Astrocyte of the cerebellum (primary cell): ENCODE measurements at regions not wholly inside any gene's neighbourhood (a gene's known extent, or its start where the extent isn't known, plus 50 kb on each side); places are given as distances from the start of the nearest gene placed in this dataset.

ENCODE experiments used
- DNase-seq: peaks from one replicate; pipeline ENCODE4 v3.0.0-alpha.2; 2011; ENCODE audit warnings: low read depth
- H3K4me3 ChIP-seq: 2 replicates; pipeline ENCODE4 v1.5.1; 2011; ENCODE audit warnings: mild to moderate bottlenecking, low read depth, low read length, moderate library complexity
- in situ Hi-C: cut with HindIII; loops from 2 replicates; pipeline ENCODE4 v1.10.0; 2017; ENCODE audit warnings: low sequenced_read_pairs
- TF ChIP-seq, protein P1 (sequence below): IDR thresholded peaks from 2 replicates; pipeline ENCODE4 v1.5.1; 2012; ENCODE audit warnings: low read length, low read depth, moderate library complexity, mild to moderate bottlenecking; ENCODE audit errors: missing control alignments

GRCh38 chr15:89035150-89035549, 53.1 kb upstream of the ABHD2 start:
- in situ Hi-C loops = no loop called here
- TF ChIP-seq, protein P1, sequence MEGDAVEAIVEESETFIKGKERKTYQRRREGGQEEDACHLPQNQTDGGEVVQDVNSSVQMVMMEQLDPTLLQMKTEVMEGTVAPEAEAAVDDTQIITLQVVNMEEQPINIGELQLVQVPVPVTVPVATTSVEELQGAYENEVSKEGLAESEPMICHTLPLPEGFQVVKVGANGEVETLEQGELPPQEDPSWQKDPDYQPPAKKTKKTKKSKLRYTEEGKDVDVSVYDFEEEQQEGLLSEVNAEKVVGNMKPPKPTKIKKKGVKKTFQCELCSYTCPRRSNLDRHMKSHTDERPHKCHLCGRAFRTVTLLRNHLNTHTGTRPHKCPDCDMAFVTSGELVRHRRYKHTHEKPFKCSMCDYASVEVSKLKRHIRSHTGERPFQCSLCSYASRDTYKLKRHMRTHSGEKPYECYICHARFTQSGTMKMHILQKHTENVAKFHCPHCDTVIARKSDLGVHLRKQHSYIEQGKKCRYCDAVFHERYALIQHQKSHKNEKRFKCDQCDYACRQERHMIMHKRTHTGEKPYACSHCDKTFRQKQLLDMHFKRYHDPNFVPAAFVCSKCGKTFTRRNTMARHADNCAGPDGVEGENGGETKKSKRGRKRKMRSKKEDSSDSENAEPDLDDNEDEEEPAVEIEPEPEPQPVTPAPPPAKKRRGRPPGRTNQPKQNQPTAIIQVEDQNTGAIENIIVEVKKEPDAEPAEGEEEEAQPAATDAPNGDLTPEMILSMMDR = no peak
- no peak overlapping the region for H3K4me3 ChIP-seq
- DNase-seq = no peak

DNA sequence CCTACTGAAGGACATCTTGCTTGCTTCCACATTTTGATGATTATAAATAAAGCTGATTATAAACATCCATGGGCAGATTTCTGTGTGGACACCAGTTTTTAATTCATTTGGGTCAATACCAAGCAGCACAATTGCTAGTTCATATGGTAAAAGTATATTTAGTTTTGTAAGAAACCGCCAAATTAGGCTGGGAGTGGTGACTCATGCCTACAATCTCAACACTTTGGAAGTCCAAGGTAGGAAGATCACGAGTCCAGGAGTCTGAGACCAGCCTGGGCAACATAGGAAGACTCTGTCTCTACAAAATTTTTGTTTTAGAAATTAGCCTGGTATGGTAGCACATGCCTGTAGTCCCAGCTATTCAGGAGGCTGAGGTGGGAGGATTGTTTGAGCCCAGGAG, 52.6 kb upstream of the ABHD2 start:
- H3K4me3 ChIP-seq = no peak overlapping the region
- TF ChIP-seq, protein P1 = no peak
- DNase-seq = no peak
- in situ Hi-C loops = no loop called here

- TF ChIP-seq, protein P1 = no peak
- in situ Hi-C loops = no loop called here
- DNase-seq = no peak
- H3K4me3 ChIP-seq = no peak overlapping the region
Measured at GRCh38 chr15:89038146-89038545, 50.1 kb upstream of the ABHD2 start.
